HG03159 (cell line): ENCODE measurements at regions not wholly inside any gene's neighbourhood (a gene's known extent, or its start where the extent isn't known, plus 50 kb on each side); places are given as distances from the start of the nearest gene placed in this dataset.

Experiments
- ATAC-seq: cut with Tn5 transposase; IDR thresholded peaks from one replicate; pipeline ENCODE4 v1.9.1; 2021; ENCODE audit warnings: mild to moderate bottlenecking, moderate library complexity; ENCODE audit not compliant: unreplicated experiment

DNA sequence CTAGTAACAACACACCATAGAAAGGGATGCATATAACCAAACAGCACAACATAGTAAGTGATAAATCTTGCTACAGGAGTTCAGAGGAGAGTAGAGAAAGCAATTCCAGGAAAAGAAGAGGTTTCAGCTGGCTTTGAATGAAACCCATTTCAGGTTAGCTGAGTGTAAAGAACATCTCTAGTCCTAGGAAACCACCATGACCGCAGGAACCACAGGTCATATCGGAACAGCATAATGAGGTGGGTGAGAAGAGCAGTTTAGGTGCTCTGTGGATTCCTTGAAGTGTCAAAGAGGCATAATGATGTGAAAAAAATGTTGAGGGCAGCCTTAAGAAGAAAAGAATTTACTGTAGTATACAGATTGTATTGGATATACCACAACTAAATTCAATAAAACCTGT is 507.5 kb downstream of the MTRR start:
- no peak for ATAC-seq

DNA sequence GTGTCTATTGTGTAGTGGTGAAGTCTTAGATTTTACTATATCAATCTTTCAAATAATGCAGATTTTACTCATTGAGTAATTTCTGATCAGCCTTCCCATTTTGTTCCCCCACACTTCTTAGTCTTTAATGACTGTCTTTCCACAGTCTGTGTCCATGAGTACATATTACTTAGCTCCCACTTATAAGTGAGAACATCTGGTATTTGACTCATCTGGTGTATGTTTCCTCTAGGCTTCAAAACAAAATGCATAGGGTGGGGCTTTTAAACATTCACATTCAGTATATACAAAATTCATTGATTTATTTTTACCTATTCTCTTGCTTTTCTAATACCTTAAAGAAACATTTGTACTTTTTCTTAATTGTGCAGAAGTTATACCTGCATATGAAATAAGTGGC is 513.0 kb downstream of the MTRR start:
- ATAC-seq, result no peak

GRCh38 chr5:8382456-8382855 is 513.5 kb downstream of the MTRR start:
- no peak for ATAC-seq

DNA sequence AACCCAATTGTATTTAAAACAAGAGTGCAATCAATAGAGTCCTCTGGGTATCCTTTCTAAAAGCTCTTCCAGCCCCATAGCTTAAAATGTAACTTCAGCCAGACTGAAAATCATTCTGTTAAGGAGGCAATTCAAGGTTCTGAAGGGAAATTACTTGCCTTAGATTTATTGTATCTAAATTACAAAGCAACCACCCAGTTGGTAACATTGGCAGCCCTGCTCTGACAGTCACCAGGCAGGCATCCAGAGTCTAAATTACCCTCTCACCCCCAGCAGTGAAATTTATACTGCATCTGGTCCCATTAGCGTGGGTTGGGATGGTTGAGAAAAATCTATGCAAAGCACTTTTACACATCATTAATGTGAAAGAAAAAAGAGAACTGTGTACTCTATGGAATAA is 514.7 kb downstream of the MTRR start:
- no peak for ATAC-seq

DNA sequence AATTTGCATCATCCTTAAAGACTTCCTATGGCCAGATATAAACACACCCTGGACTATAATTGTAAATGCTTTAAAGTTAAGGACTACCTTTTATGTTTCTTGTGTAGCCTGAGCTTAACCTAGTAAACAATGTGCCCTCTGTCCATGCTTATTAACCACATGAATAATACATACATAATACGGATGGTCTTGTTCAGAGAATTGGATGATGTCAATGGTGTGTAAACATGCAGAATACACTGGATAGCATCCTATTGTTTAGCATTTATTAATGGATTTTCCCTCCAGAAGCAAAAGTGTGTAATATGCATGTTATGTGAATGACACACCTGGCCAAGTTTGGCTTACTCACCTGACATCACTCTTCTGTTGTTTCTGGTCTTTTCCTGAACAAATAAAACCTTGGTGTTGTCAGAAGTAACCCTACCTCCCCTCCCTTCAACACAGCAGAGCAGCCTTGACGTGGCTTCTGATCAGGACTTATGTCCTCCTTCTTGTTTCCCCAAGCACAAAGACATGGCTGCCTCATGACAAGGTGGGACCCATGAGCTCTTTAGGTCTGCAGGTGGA is 517.9 kb downstream of the MTRR start:
- no peak for ATAC-seq

GRCh38 chr5:8391911-8392310 is 523.0 kb downstream of the MTRR start:
- no peak for ATAC-seq

- no peak for ATAC-seq
These were observed 524.3 kb downstream of the MTRR start for GRCh38 chr5:8393240-8393639.

DNA sequence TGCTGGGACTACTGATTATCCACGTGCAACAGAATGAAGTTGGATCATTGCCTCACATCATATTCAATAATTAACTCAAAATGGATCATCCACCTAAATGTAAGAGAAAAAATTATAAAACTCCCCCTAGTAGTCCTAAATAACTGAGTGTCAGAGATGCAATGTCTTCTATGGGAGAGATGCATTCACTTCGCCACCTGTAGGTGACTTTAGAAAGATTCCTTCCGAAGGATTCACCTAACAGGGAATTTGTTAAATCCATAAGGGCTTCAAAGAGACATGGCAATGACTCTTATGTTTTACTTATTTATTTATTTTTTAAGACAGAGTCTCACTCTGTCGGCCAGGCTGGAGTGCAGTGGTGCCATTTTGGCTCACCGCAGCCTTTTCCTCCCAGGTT is 526.0 kb downstream of the MTRR start:
- ATAC-seq, result no peak

DNA sequence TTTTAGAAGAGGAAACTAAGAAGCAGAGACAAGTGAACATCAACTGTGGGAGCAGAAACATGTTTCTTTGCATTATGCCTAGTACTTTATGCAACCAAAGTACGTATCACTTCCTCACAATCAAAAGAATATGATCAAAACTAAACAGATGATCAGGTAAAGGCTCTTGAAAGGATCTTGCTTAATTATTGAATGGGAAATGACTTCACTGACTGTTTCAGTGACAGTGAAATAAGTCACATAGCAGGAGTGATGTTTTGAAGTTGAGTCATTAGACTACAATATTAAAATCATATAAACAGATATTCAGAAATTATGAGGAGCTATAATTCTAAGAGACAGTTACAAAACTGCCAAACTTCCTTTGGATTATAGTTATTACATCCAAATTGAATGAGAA is 527.3 kb downstream of the MTRR start:
- ATAC-seq, result no peak

DNA sequence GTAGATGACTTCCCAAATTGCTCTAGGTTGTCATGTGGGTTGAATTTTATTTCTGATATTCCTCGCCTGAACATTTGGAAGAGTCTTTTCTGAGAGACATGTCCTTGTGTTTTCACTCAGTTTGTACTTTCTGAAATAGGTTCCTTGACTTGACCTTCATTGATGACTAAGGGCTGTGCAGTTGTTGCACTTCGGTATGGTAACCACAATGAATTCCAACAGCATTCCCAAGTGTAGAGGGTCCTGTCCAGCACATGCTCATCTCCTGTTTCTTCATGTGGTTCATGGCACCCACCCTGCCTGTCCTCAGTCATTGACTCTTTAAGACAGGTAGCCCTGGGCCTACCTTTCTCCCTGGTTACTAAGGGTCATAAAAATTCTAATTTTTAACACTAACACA is 527.8 kb downstream of the MTRR start:
- ATAC-seq, result no peak

DNA sequence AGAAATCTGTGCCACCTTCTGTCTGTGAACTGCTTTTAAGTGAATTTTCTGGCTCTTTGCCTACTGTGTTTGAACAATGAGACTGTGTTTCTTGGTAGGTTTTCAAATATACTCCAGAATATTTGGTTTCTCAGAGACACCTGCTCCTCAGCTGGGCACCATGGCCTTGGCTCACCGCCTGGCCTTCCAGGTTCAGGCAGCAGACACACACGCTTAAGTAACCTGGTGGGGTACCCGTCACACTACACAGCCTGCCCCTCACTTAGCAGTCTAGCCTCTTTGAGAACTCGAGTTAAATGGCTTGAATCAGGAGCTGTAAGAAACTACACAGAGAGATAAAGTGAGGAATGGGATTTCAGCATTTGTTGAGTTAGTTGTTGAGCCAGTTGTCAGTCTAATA is 530.5 kb downstream of the MTRR start:
- no peak for ATAC-seq

GRCh38 chr5:8408258-8408657 is 539.3 kb downstream of the MTRR start:
- no peak for ATAC-seq

GRCh38 chr5:8410618-8411017 is 541.7 kb downstream of the MTRR start:
- ATAC-seq, result no peak

- no peak for ATAC-seq
These were observed 545.0 kb downstream of the MTRR start for GRCh38 chr5:8413975-8414374.

- ATAC-seq, result no peak
These were observed 548.5 kb downstream of the MTRR start for GRCh38 chr5:8417316-8418048.

DNA sequence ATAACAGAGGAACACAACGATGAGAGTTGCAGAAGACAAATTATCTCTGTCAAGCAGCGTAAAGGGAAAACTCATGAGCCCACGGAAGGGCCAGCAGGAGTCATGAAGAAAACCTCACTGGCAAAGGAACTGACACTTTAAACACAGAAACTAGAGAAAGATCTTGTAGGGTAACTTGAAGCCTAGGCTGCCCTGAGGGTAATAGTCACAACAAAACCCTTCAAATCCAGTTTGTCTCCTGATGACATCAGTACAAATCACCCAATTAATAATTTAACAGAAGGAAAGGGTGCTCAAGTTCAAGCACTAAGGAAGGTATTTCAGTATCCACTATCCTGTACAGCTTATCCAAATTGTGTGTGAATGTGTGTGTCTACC is 549.1 kb downstream of the MTRR start:
- ATAC-seq, result no peak

DNA sequence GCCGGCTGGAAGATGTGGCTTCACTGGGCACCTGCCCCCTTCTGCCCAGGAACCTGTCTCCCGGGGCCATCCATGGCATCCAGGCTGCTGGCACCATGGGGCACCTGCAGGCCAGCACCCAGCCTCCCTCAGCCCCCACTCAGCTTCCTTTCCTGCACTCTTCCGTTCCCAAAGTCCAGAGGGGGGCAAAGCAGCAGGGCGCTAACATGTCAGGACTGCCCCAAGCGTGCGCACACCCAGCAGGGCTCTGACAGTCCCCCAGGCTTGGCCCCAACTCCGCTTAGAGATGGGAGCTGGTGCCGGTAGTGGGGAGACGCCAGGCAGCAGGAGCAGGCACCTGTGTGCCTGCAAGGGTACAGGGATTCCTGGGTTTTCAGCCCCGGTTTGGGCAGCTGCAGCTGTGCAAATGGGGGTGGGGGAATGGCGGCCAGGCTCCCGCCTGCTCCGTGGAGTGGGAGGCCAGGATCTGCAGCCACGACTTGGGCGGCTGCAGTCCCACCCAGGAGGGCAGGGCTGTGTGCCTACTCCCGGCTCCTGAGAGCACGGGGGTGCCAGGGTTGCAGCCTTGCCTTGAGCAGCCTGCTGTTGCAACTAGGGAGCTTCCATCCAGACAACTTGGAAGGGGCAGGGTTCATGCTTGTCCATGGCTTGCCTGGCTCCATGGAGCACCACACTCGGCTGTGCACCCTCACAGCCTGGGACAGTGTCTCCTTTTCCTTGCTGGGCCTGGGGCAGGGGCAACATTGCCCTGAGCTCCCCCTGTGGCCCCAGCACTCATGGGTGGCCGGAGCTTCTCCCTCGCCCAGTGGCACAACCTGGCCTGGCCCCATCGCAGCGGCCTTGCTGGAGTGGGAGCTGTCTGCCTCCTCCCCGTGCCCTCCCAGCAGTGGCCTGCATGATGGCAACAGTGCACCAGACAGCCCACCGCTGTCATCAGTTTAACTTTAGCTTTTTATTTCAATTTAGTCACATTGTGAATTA is 561.1 kb downstream of the MTRR start:
- ATAC-seq, result no peak

DNA sequence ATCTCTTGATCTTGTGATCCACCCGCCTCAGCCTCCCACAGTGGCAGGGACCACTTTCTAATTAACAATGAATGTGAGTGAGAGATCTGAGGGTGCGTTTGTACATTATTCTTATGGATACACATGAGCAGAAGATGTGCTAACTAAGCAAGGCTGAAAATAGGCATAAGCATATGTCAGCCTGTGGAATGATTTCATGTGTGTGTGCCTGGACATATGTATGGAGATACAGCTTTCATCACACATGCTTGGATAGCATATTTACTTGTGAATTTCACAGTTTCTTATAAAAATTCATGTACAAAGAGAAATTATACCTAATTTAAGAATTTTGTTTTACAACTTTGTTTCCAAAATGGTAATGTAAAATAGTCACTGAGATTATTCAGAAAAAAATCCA is 565.6 kb downstream of the MTRR start:
- no peak for ATAC-seq

- no peak for ATAC-seq
These were observed 568.0 kb downstream of the MTRR start for GRCh38 chr5:8436924-8437323.

DNA sequence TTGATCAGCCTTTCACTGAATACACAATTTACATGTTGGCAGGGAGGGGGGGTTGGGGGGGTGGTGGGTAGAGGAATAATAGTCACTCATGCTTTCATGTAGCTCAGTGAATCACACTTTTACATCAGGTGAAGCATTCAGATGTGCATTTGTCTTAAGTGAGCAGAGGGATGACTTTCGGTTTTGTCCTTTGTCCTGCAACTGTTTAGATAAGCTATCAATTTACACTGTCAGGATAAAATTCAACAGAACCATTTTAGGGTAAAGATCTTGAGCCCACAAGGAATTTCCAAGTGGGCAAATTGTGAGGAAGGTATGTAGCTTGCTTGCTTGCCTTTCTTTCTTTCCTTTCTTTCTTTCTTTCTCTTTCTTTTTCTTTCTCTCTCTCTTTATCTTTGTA is 576.2 kb downstream of the MTRR start:
- ATAC-seq, result no peak

- no peak for ATAC-seq
These were observed 577.2 kb downstream of the MTRR start for GRCh38 chr5:8446179-8446578.

DNA sequence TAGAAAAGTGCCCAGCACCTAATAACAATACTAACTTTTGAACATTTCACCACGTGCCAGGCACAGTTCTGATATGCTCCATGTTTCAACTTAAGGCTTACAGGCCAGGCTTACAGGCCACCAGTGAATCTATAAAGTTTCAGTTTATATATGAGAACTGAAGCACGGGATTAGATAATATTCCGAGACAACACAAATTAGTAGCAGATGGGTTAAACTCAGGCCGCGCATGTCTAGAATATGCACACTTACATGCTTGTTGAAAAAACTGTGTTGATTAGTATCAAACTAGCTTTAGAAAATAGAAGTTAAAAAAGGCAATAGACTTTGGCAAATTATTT is 587.9 kb downstream of the MTRR start:
- ATAC-seq, result no peak
